Ishikawa (cell line): ENCODE measurements at regions not wholly inside any gene's neighbourhood (a gene's known extent, or its start where the extent isn't known, plus 50 kb on each side); places are given as distances from the start of the nearest gene placed in this dataset.

Experiments used
- CEBPB ChIP-seq: IDR thresholded peaks from 2 replicates; pipeline ENCODE4 v1.6.1; 2012
- CREB1 ChIP-seq: IDR thresholded peaks from 2 replicates; pipeline ENCODE4 v1.6.1; 2012; ENCODE audit warnings: low read depth
- EGR1 ChIP-seq: IDR thresholded peaks from 2 replicates; pipeline ENCODE4 v1.6.1; 2012
- EP300 ChIP-seq: IDR thresholded peaks from 2 replicates; pipeline ENCODE4 v1.6.1; 2012; ENCODE audit warnings: borderline replicate concordance
- FOXM1 ChIP-seq: IDR thresholded peaks from 2 replicates; pipeline ENCODE4 v1.6.1; 2012; ENCODE audit warnings: low read depth, borderline replicate concordance
- NFIC ChIP-seq: IDR thresholded peaks from 2 replicates; pipeline ENCODE4 v1.6.1; 2012
- RAD21 ChIP-seq: IDR thresholded peaks from 2 replicates; pipeline ENCODE4 v1.6.1; 2012; ENCODE audit warnings: low read depth
- REST ChIP-seq: IDR thresholded peaks from 2 replicates; pipeline ENCODE4 v1.6.1; 2012; ENCODE audit warnings: low read depth, mild to moderate bottlenecking
- TAF1 ChIP-seq: IDR thresholded peaks from 2 replicates; pipeline ENCODE4 v1.6.1; 2012; ENCODE audit warnings: low read depth, mild to moderate bottlenecking
- TCF12 ChIP-seq: IDR thresholded peaks from 2 replicates; pipeline ENCODE4 v1.6.1; 2012; ENCODE audit warnings: low read depth
- YY1 ChIP-seq: IDR thresholded peaks from 2 replicates; pipeline ENCODE4 v1.6.1; 2012; ENCODE audit warnings: low read depth
- ZBTB7A ChIP-seq: IDR thresholded peaks from 2 replicates; pipeline ENCODE4 v1.6.1; 2012; ENCODE audit warnings: low read depth
- TF ChIP-seq, protein P1 (sequence below): IDR thresholded peaks from 2 replicates; pipeline ENCODE4 v1.6.1; 2012
- TF ChIP-seq, protein P2 (sequence below): IDR thresholded peaks from 2 replicates; pipeline ENCODE4 v1.6.1; 2012

DNA sequence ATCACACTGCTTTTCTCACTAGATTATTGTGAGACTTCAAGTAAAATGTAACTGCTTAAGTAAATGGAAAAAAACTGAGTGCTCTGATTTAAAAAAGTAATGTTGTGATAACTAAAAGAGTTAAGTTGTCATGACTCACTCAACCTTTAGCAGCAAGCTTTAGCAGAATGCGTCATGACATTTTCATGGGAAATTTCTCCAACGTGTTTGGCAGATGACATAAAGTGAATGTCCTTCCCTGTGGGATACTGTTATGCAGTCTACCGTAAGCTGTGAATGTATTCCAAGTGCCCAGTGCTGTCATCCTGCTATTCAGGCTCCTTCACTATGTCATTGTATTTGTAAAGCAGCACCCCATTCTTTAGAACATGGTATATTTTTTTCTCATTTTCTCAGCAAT, 136.2 kb downstream of the CPXCR1 start:
- TF ChIP-seq TAF1 (no peak), REST (no peak), EGR1 (no peak), EP300 (no peak), YY1 (no peak), FOXM1 (no peak), CEBPB (no peak), CREB1 (no peak), NFIC (no peak), TCF12 (no peak), RAD21 (no peak), ZBTB7A (no peak)
- TF ChIP-seq, protein P1, sequence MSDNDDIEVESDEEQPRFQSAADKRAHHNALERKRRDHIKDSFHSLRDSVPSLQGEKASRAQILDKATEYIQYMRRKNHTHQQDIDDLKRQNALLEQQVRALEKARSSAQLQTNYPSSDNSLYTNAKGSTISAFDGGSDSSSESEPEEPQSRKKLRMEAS, result no peak
- TF ChIP-seq, protein P2, sequence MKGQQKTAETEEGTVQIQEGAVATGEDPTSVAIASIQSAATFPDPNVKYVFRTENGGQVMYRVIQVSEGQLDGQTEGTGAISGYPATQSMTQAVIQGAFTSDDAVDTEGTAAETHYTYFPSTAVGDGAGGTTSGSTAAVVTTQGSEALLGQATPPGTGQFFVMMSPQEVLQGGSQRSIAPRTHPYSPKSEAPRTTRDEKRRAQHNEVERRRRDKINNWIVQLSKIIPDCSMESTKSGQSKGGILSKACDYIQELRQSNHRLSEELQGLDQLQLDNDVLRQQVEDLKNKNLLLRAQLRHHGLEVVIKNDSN, result no peak
